PC-9 (cell line): ENCODE measurements at regions not wholly inside any gene's neighbourhood (a gene's known extent, or its start where the extent isn't known, plus 50 kb on each side); places are given as distances from the start of the nearest gene placed in this dataset.

Experiments used
- CTCF ChIP-seq: fragments of 200-600 bp; sonication (generic); conservative IDR thresholded peaks from 2 replicates; pipeline ENCODE4 v1.6.1; 2017; ENCODE audit warnings: mixed run types, antibody characterized with exemption, mild to moderate bottlenecking, moderate library complexity
- EZH2 ChIP-seq: fragments of 200-600 bp; sonication (generic); IDR thresholded peaks from 2 replicates; pipeline ENCODE4 v1.8.0; 2017; ENCODE audit warnings: antibody characterized with exemption, low read depth

- TF ChIP-seq CTCF (no peak), EZH2 (no peak)
These were observed 151.1 kb upstream of the SHH start for GRCh38 chr7:155963356-155963755.
